ENCODE measurements at regions not wholly inside any gene's neighbourhood (a gene's known extent, or its start where the extent isn't known, plus 50 kb on each side); places are given as distances from the start of the nearest gene placed in this dataset.

DNA sequence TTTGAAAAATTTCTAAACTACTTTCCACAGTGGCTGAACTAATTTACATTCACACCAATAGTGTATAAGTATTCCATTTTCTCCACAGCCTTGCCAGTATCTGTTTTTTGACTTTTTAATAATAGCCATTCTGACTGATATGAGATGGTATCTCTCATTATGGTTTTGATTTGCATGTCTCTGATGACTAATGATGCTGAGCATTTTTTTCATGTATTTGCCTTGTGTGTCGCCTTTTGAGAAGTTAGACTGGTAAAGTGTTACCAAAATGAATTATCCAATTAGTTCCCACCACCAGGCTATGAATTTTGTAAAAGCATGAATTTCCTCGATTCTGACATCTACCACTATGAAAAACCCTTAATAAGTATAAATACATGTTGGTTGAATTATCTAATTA lies 242.2 kb upstream of the GK2 start:
- no peak overlapping the region for H3K4me3 ChIP-seq
- intact Hi-C loops (cut with DNase I), result loop anchor here in 1 of 10 donors (5.0 kb wide), 1 partner anchor 53 kb away; no protein-coding TSS in a partner anchor
- no peaks in the 10 kb centered on the region for H3K36me3 ChIP-seq
- 88 to 90% methylated on average over 2 of the region's 2 CpGs for WGBS, 2 donors
- no peak overlapping the region for H3K27ac ChIP-seq
- no peak for DNase-seq
- TF ChIP-seq, protein P1, sequence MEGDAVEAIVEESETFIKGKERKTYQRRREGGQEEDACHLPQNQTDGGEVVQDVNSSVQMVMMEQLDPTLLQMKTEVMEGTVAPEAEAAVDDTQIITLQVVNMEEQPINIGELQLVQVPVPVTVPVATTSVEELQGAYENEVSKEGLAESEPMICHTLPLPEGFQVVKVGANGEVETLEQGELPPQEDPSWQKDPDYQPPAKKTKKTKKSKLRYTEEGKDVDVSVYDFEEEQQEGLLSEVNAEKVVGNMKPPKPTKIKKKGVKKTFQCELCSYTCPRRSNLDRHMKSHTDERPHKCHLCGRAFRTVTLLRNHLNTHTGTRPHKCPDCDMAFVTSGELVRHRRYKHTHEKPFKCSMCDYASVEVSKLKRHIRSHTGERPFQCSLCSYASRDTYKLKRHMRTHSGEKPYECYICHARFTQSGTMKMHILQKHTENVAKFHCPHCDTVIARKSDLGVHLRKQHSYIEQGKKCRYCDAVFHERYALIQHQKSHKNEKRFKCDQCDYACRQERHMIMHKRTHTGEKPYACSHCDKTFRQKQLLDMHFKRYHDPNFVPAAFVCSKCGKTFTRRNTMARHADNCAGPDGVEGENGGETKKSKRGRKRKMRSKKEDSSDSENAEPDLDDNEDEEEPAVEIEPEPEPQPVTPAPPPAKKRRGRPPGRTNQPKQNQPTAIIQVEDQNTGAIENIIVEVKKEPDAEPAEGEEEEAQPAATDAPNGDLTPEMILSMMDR (IDR thresholded peaks at IDR 0.05), result no peak
- H3K9me3 ChIP-seq, result no peaks in the 10 kb centered on the region
- no peak for ATAC-seq
- H3K4me1 ChIP-seq, result peaks cover 0 to 18% (median 0%) of the 10 kb centered on the region in 9 donors
- no peaks in the 10 kb centered on the region for H3K27me3 ChIP-seq

DNA sequence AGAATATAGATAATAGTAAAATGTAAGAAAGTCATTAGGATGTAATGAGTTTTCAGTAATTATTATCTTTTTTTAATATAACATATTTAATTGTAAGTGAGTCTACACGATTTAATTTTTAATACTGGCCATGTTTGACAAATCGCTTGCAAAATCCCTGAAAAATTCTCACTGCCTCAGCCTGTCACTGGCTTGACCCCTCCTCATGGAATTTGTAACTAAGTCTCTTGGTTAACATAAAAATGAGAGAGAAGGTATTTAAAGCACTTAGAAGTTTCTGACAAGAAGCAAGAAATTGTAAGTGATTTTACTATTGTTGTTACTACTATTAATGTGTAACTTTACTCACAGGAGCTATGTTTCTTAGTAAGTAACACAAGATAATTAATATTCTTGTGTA lies 237.9 kb upstream of the GK2 start:
- Histone ChIP-seq H3K27me3 (no peaks in the 10 kb centered on the region), H3K9me3 (no peaks in the 10 kb centered on the region)

DNA sequence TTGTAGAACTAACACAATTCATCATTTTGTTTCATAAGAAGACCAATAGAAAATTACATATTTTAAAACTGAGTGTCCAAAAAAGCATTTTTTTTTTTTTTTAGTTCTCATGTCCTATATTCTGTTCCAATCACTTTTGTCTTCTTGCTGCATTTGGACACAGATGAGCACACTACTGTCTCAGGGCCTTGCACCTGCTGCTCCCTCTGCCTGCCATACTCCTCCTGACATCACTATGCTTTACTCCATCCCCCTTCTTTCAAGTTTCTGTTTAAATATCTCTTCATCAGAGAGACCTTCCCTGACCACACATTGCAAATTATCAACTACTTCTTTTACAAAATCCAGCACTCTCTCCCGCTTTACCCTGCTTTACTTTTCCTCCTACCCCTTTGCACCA lies 230.7 kb upstream of the GK2 start:
- TF ChIP-seq, protein P1 (IDR thresholded peaks at IDR 0.05), result no peak
- H3K4me1 ChIP-seq, result no peaks in the 10 kb centered on the region
- ATAC-seq (no peak), DNase-seq (no peak)
- no peaks in the 10 kb centered on the region for H3K36me3 ChIP-seq
- WGBS, 2 donors, result 93 to 100% methylated on average over 1 of the region's 1 CpG
- H3K9me3 ChIP-seq, result no peaks in the 10 kb centered on the region
- no peak overlapping the region for H3K27ac ChIP-seq
- H3K27me3 ChIP-seq, result no peaks in the 10 kb centered on the region
- H3K4me3 ChIP-seq, result no peak overlapping the region
- intact Hi-C loops (cut with DNase I), result no loop called here

More for the DNA sequence above, 237.9 kb upstream of the GK2 start:
- no peak for DNase-seq
- no peak overlapping the region for H3K4me3 ChIP-seq
- H3K4me1 ChIP-seq, result peaks cover 0 to 5% (median 0%) of the 10 kb centered on the region in 9 donors
- WGBS, 2 donors, result 62 to 69% methylated on average over 2 of the region's 2 CpGs
- H3K36me3 ChIP-seq, result no peaks in the 10 kb centered on the region
- intact Hi-C loops (cut with DNase I), result no loop called here
- ATAC-seq, result no peak
- TF ChIP-seq, protein P1 (IDR thresholded peaks at IDR 0.05), result no peak
- H3K27ac ChIP-seq, result no peak overlapping the region

DNA sequence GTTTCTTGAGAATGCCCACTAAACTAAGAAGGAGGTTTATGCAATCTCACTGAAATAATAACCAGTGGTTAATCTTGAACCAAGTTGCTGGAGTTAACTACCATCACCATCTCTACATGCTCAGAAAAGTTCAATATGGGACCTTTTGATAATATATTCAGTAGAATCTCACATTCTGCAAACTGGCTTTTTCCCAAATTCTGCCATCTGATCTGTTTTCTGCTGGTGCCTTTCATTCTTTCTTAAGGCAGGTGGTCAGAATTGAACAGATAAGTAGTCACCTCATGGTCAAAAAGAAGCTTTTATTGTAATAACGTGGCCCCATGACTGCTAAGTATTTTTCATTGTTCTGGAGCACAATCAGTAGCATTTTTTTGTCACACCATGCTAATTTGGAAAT lies 229.0 kb upstream of the GK2 start:
- WGBS, 2 donors, result 86 to 94% methylated on average over 1 of the region's 1 CpG
- Histone ChIP-seq H3K4me1 (no peaks in the 10 kb centered on the region), H3K4me3 (no peak overlapping the region), H3K27ac (no peak overlapping the region), H3K9me3 (no peaks in the 10 kb centered on the region), H3K27me3 (no peaks in the 10 kb centered on the region), H3K36me3 (no peaks in the 10 kb centered on the region)
- intact Hi-C loops (cut with DNase I), result no loop called here
- TF ChIP-seq, protein P1 (IDR thresholded peaks at IDR 0.05), result no peak
- ATAC-seq (no peak), DNase-seq (no peak)
